Thyroid gland (tissue), 4 donors: ENCODE measurements at regions not wholly inside any gene's neighbourhood (a gene's known extent, or its start where the extent isn't known, plus 50 kb on each side); places are given as distances from the start of the nearest gene placed in this dataset.

ENCODE experiments used
- CTCF ChIP-seq, 6 experiments: fragments of 200-600 bp in 3 of 6; fragments of 450-650 bp in 3 of 6; sonication (generic) in 3 of 6; IDR thresholded peaks; one replicate each; pipeline ENCODE4 v1.5.1; 2016 to 2019; ENCODE audit warnings: antibody characterized with exemption in 6 of 6, mild to moderate bottlenecking in 2 of 6, inconsistent platforms in 1 of 6, moderate library complexity in 1 of 6
- POLR2A ChIP-seq, 2 donors: fragments of 450-650 bp; IDR thresholded peaks; one replicate each; pipeline ENCODE4 v1.6.1; 2017; ENCODE audit warnings: antibody characterized with exemption in 2 of 2, mild to moderate bottlenecking in 2 of 2, moderate library complexity in 1 of 2

- TF ChIP-seq CTCF (IDR thresholded peaks at IDR 0.05) (no peak), POLR2A (IDR thresholded peaks at IDR 0.05) (no peak)
Measured at GRCh38 chr4:19010761-19011160, 989.2 kb upstream of the LCORL start.
